ENCODE measurements at regions not wholly inside any gene's neighbourhood (a gene's known extent, or its start where the extent isn't known, plus 50 kb on each side); places are given as distances from the start of the nearest gene placed in this dataset.

DNA sequence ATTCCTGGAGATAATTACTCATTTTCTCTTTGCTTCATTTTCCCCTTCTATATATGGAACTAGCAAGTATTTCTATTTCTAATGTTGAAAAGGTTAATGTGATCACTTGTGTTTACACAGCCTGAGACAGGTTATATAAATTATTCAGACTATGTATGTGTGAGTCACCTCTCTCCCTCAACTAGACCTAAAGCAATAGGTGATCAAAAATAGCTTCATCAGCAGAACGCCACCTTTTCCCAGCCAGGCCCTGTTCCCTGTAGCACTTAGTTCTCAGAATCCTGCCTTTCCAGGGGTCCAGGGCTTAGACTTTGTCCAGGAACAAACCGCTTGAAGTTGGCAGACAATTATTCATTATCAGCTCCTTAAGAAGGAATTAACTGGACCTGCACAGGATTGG is 125.3 kb upstream of the EXOC2 start:
- H3K4me1 ChIP-seq (ENCODE audit: insufficient read depth): no peaks in the 10 kb centered on the region
- 59 to 66% methylated on average over 2 of the region's 2 CpGs for WGBS, 2 experiments (ENCODE audit: low coverage in 1 of 2, low lambda C conversion rate in 2 of 2, missing lambda C conversion rate in 2 of 2)
- DNase-seq: no peak
- no peaks in the 10 kb centered on the region for H3K79me2 ChIP-seq (ENCODE audit: insufficient read depth)
- H3K27ac ChIP-seq: no peak overlapping the region
- TF ChIP-seq EZH2 (IDR thresholded peaks at IDR 0.05; ENCODE audit: insufficient read depth, poor library complexity, severe bottlenecking) (no peak), EZH2phosphoT487 (IDR thresholded peaks at IDR 0.05; ENCODE audit: insufficient read depth, low read depth) (no peak)
- H3K9me3 ChIP-seq (ENCODE audit: low read depth): no peaks in the 10 kb centered on the region
- no peaks in the 10 kb centered on the region for H4K20me1 ChIP-seq (ENCODE audit: insufficient read depth)
- in situ Hi-C loops (cut with MboI): no loop called here
- no peaks in the 10 kb centered on the region for H3F3A ChIP-seq (ENCODE audit: insufficient read depth)
- no peak overlapping the region for H2AFZ ChIP-seq
- H3K27me3 ChIP-seq (replicated peaks; ENCODE audit: insufficient read depth): 0 out of 2 replicates have a peak, but pooled peaks cover 15% of the 10 kb centered on the region
- no peaks in the 10 kb centered on the region for H3K9me2 ChIP-seq (ENCODE audit: insufficient read depth)
- H3K36me3 ChIP-seq (ENCODE audit: low read depth): no peaks in the 10 kb centered on the region
- H3K4me2 ChIP-seq (ENCODE audit: unreplicated experiment): no peak overlapping the region
- no peak overlapping the region for H3K9ac ChIP-seq
- no peak overlapping the region for H3K4me3 ChIP-seq

DNA sequence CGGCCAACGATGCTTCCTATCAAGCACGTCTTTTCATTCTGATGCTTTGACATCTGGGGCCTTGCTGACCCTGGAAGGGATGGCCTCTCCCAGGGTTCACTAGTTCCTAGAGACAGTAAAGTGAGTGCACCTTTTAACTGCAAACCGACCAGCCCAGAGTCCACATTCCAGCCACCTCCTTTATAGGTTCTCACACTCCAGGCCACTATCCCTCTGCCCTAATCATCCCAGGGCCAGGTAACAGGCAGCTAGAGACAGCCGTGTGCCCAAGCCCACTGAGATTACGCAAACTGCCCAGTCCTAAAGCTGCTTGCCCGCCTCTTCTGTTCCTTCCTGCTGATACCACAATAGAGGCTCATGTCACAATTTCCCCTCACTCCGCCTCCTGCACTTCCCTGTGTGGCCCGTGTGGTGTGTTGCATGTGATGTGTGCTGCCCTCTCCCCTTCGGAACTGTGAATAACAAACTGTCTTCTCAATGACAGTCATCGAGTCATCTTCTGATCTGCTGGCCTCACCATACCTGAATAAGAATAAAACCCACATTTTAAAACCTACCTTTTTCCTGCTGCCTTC is 123.7 kb upstream of the EXOC2 start:
- no peaks in the 10 kb centered on the region for H3K36me3 ChIP-seq (ENCODE audit: low read depth)
- no peaks in the 10 kb centered on the region for H3K4me1 ChIP-seq (ENCODE audit: insufficient read depth)
- DNase-seq: no peak
- no peak overlapping the region for H3K4me3 ChIP-seq
- H3K9me3 ChIP-seq (ENCODE audit: low read depth): no peaks in the 10 kb centered on the region
- H4K20me1 ChIP-seq (ENCODE audit: insufficient read depth): no peaks in the 10 kb centered on the region
- 69 to 74% methylated on average over 11 of the region's 11 CpGs for WGBS, 2 experiments (ENCODE audit: low coverage in 1 of 2, low lambda C conversion rate in 2 of 2, missing lambda C conversion rate in 2 of 2)
- no peak overlapping the region for H3K4me2 ChIP-seq (ENCODE audit: unreplicated experiment)
- H3K9ac ChIP-seq: no peak overlapping the region
- in situ Hi-C loops (cut with MboI): no loop called here
- H3K27ac ChIP-seq: no peak overlapping the region
- no peak for TF ChIP-seq EZH2 (IDR thresholded peaks at IDR 0.05; ENCODE audit: insufficient read depth, poor library complexity, severe bottlenecking)
- TF ChIP-seq EZH2phosphoT487 (IDR thresholded peaks at IDR 0.05; ENCODE audit: insufficient read depth, low read depth): no peak
- H3F3A ChIP-seq (ENCODE audit: insufficient read depth): no peaks in the 10 kb centered on the region
- H3K79me2 ChIP-seq (ENCODE audit: insufficient read depth): no peaks in the 10 kb centered on the region
- H2AFZ ChIP-seq: no peak overlapping the region
- 0 out of 2 replicates have a peak, but pooled peaks cover 13% of the 10 kb centered on the region for H3K27me3 ChIP-seq (replicated peaks; ENCODE audit: insufficient read depth)
- no peaks in the 10 kb centered on the region for H3K9me2 ChIP-seq (ENCODE audit: insufficient read depth)

DNA sequence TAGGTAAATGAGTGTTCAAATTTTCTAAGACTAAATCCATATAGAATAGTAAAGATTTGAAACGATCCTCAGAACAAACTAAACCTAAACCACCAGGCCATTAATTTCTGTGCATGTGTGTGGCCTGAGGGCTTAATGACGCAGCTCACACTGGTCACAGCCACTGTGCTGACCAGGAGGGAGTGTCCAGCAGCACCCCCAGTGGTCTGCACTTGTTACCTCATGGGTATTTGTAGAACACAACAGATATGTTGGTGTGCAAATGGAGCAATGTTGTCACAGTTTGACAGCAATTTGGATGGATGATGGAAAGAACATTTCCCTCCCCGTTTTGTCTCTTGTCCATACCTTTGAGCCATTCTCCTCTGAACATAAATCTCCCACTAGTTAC is 122.4 kb upstream of the EXOC2 start:
- Histone ChIP-seq H2AFZ (no peak overlapping the region), H3K9ac (no peak overlapping the region), H3K9me3 (ENCODE audit: low read depth) (no peaks in the 10 kb centered on the region), H3F3A (ENCODE audit: insufficient read depth) (no peaks in the 10 kb centered on the region), H3K4me1 (ENCODE audit: insufficient read depth) (no peaks in the 10 kb centered on the region), H3K27me3 (replicated peaks; ENCODE audit: insufficient read depth) (0 out of 2 replicates have a peak, but pooled peaks cover 4% of the 10 kb centered on the region), H3K27ac (no peak overlapping the region), H4K20me1 (ENCODE audit: insufficient read depth) (no peaks in the 10 kb centered on the region), H3K9me2 (ENCODE audit: insufficient read depth) (no peaks in the 10 kb centered on the region), H3K4me2 (ENCODE audit: unreplicated experiment) (no peak overlapping the region), H3K36me3 (ENCODE audit: low read depth) (no peaks in the 10 kb centered on the region), H3K4me3 (no peak overlapping the region), H3K79me2 (ENCODE audit: insufficient read depth) (no peaks in the 10 kb centered on the region)
- DNase-seq: no peak
- TF ChIP-seq EZH2 (IDR thresholded peaks at IDR 0.05; ENCODE audit: insufficient read depth, poor library complexity, severe bottlenecking) (no peak), EZH2phosphoT487 (IDR thresholded peaks at IDR 0.05; ENCODE audit: insufficient read depth, low read depth) (no peak)
- in situ Hi-C loops (cut with MboI): no loop called here
- WGBS, 2 experiments (ENCODE audit: low coverage in 1 of 2, low lambda C conversion rate in 2 of 2, missing lambda C conversion rate in 2 of 2): 63 to 64% methylated on average over 3 of the region's 3 CpGs

DNA sequence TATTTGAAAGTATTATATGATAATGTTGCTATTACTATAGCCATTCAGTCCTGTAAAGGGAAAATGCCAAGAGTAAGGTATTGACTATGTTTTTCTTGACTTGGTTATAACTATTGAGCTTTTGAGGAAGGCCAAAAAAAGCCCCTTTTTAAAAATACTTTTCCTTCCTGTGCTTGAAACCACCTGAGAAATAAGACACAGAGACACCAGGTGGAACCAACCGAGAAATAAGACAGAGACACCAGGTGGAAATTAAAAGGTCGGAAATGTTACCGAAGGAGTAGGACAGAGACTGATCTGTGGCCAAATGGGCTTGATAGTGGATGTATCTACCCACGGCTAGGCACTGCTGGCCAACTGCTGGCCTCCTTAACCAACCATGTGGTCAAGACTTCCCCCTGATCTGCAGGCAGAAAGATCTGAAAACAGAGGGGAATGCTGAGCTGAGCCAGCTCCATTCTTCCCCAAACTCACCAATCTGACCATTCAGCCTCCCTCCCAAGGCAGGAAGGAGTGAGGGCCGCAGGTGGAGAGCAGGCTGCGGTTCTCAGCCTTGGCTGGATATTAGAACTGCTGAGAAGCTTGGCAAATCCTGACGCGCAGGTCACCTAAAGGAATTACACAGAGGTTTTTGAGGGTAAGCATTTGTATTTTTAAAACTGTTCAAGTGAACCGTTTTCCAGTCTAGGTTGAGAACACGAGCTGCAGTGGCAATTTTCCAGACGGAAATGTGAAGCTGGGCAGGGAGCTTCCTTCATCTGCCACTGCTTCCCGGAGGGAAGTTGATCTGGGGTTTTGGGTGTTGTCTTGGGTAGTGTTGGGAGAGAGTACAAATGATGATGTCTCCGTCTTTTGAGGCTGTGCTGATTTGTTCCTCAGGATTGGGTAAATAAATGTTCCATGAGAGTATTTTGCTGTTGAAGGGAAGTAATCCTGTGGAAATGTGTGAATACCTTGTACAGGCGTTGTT is 121.7 kb upstream of the EXOC2 start:
- no peaks in the 10 kb centered on the region for H3F3A ChIP-seq (ENCODE audit: insufficient read depth)
- H2AFZ ChIP-seq: no peak overlapping the region
- H4K20me1 ChIP-seq (ENCODE audit: insufficient read depth): no peaks in the 10 kb centered on the region
- no peaks in the 10 kb centered on the region for H3K9me2 ChIP-seq (ENCODE audit: insufficient read depth)
- 0 out of 2 replicates have a peak, but pooled peaks cover 6% of the 10 kb centered on the region for H3K27me3 ChIP-seq (replicated peaks; ENCODE audit: insufficient read depth)
- no peak overlapping the region for H3K27ac ChIP-seq
- H3K79me2 ChIP-seq (ENCODE audit: insufficient read depth): no peaks in the 10 kb centered on the region
- H3K4me2 ChIP-seq (ENCODE audit: unreplicated experiment): no peak overlapping the region
- in situ Hi-C loops (cut with MboI): no loop called here
- WGBS, 2 experiments (ENCODE audit: low coverage in 1 of 2, low lambda C conversion rate in 2 of 2, missing lambda C conversion rate in 2 of 2): 57 to 59% methylated on average over 14 of the region's 14 CpGs
- TF ChIP-seq EZH2 (IDR thresholded peaks at IDR 0.05; ENCODE audit: insufficient read depth, poor library complexity, severe bottlenecking) (no peak), EZH2phosphoT487 (IDR thresholded peaks at IDR 0.05; ENCODE audit: insufficient read depth, low read depth) (no peak)
- H3K9me3 ChIP-seq (ENCODE audit: low read depth): no peaks in the 10 kb centered on the region
- no peaks in the 10 kb centered on the region for H3K36me3 ChIP-seq (ENCODE audit: low read depth)
- no peaks in the 10 kb centered on the region for H3K4me1 ChIP-seq (ENCODE audit: insufficient read depth)
- no peak for DNase-seq
- no peak overlapping the region for H3K9ac ChIP-seq
- H3K4me3 ChIP-seq: no peak overlapping the region

All from GM23248 (cell line).